ENCODE measurements at regions not wholly inside any gene's neighbourhood (a gene's known extent, or its start where the extent isn't known, plus 50 kb on each side); places are given as distances from the start of the nearest gene placed in this dataset.

DNA sequence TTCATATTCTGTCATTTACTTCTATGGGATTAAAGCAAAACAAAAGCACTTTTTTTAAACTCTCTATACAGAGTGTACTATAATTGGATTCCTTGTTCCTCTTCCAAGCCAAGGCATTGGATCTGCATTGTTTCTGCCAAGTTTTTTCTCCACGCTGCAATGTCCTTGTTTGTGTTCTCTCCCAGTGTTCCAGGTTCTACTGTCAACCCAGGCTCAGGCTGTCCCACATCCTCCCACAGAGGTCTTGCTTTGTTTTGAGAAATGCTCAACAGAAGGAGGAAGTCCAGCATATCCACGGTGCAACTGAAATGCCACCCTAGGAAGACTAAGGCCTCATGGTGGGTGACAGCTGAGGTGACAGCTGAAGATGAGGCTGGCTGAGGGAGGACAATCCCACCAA is 287.1 kb upstream of the PRDM1 start:
- Histone ChIP-seq H3K36me3 (no peaks in the 10 kb centered on the region), H3K9me3 (no peaks in the 10 kb centered on the region), H3K4me3 (ENCODE audit: low read depth in 1 of 2, low read length in 1 of 2) (no peak overlapping the region), H3K4me1 (ENCODE audit: control insufficient read depth in 1 of 2, insufficient read depth in 1 of 2, low read depth in 1 of 2, low read length in 1 of 2) (peaks cover 29 to 35% of the 10 kb centered on the region in 2 experiments), H3K27ac (peak overlapping the region; percentile 17), H3K27me3 (no peaks in the 10 kb centered on the region)
- TF ChIP-seq, protein P1, sequence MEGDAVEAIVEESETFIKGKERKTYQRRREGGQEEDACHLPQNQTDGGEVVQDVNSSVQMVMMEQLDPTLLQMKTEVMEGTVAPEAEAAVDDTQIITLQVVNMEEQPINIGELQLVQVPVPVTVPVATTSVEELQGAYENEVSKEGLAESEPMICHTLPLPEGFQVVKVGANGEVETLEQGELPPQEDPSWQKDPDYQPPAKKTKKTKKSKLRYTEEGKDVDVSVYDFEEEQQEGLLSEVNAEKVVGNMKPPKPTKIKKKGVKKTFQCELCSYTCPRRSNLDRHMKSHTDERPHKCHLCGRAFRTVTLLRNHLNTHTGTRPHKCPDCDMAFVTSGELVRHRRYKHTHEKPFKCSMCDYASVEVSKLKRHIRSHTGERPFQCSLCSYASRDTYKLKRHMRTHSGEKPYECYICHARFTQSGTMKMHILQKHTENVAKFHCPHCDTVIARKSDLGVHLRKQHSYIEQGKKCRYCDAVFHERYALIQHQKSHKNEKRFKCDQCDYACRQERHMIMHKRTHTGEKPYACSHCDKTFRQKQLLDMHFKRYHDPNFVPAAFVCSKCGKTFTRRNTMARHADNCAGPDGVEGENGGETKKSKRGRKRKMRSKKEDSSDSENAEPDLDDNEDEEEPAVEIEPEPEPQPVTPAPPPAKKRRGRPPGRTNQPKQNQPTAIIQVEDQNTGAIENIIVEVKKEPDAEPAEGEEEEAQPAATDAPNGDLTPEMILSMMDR (IDR thresholded peaks at IDR 0.05): no peak

DNA sequence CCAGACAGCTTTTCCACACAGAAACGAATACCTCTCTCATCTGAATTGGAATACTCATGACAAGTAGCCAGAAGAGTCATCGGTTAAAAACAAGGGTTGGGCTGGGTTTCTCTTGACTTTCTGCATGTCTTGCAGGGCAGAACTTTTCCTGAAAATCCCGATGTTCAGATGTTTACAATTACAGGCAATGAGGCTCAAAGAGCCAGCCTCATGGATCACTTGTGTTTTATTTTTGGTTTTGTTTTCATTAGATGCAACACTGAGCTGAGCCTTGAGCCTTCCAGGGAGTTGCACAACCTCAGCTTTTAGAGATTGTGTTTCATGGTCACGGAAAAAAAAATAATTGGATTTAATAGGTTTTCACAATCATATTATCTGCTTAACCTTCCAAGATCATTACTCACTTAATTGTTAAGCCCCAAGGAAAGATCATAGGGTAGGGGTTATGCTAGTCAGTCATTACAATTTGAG is 288.1 kb upstream of the PRDM1 start:
- H3K27ac ChIP-seq: no peak overlapping the region
- H3K4me3 ChIP-seq (ENCODE audit: low read depth in 1 of 2, low read length in 1 of 2): no peak overlapping the region
- TF ChIP-seq, protein P1 (IDR thresholded peaks at IDR 0.05): no peak
- H3K36me3 ChIP-seq: no peaks in the 10 kb centered on the region
- H3K9me3 ChIP-seq: no peaks in the 10 kb centered on the region
- H3K27me3 ChIP-seq: no peaks in the 10 kb centered on the region
- peaks cover 40 to 45% of the 10 kb centered on the region in 2 experiments for H3K4me1 ChIP-seq (ENCODE audit: control insufficient read depth in 1 of 2, insufficient read depth in 1 of 2, low read depth in 1 of 2, low read length in 1 of 2)

DNA sequence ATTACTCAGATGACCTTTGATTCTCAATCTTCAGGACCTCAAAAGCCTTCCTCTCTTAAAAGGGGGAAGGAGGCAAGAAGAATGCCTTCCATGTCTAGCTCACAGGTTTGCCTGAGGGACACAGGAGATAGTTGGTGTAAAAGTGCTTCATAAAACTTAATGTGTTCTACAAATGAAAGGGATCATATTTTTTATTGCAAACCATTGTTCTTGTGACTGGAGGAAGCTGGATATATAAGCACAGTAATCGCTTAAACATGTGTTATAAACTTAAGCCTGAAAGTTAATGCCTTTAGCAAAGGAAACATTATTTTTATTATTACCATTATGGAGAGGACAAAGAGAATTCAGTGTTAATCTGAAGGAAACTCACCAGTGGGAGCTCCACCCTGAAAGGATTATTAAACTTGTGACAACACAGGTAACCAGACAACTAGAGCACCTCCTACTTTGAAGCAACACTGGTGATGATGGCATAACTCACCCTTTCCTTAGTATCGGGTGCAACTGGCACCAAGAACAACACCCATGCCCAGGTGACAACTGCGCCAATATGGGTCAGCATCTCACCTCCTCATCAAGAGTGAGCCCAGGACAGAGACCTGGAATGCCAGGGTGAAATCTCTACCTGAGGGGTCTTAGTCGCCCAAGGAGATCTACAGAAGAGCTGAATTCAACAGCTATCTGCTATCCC is 288.7 kb upstream of the PRDM1 start:
- no peak overlapping the region for H3K27ac ChIP-seq
- peaks cover 46 to 51% of the 10 kb centered on the region in 2 experiments for H3K4me1 ChIP-seq (ENCODE audit: control insufficient read depth in 1 of 2, insufficient read depth in 1 of 2, low read depth in 1 of 2, low read length in 1 of 2)
- H3K9me3 ChIP-seq: no peaks in the 10 kb centered on the region
- H3K36me3 ChIP-seq: no peaks in the 10 kb centered on the region
- no peaks in the 10 kb centered on the region for H3K27me3 ChIP-seq
- no peak overlapping the region for H3K4me3 ChIP-seq (ENCODE audit: low read depth in 1 of 2, low read length in 1 of 2)
- TF ChIP-seq, protein P1 (IDR thresholded peaks at IDR 0.05): no peak

DNA sequence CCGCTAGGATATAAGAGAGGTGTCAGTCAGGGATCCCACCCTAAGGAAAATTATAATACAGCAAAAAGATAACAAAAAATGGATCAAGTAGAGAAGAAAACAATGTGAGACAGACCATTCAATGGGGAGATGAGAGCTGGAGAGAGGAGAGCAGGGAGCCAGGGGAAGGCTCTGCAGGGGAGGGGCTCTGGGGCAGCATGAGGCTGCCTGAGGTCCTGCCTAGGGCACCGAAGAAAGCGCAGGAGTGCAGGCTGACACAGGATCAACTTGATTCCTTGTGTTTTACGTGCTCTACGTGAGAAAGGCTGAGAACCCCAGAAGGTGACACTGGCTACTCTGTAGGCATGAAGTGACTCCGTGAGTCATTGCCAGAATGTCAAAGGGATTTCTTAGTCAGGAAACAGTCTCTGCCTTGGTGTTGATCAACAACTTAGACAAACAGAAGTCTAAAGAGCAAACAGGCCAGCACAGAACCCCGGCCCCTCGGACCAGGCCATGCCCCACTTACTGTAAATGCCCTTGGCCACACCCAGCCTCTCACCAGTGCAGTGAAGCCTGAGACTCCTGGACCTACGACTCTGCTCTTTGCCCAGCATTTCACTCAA is 290.1 kb upstream of the PRDM1 start:
- no peaks in the 10 kb centered on the region for H3K27me3 ChIP-seq
- no peaks in the 10 kb centered on the region for H3K36me3 ChIP-seq
- no peaks in the 10 kb centered on the region for H3K9me3 ChIP-seq
- TF ChIP-seq, protein P1 (IDR thresholded peaks at IDR 0.05): no peak
- no peak overlapping the region for H3K27ac ChIP-seq
- H3K4me3 ChIP-seq (ENCODE audit: low read depth in 1 of 2, low read length in 1 of 2): no peak overlapping the region
- H3K4me1 ChIP-seq (ENCODE audit: control insufficient read depth in 1 of 2, insufficient read depth in 1 of 2, low read depth in 1 of 2, low read length in 1 of 2): peaks cover 60 to 65% of the 10 kb centered on the region in 2 experiments

DNA sequence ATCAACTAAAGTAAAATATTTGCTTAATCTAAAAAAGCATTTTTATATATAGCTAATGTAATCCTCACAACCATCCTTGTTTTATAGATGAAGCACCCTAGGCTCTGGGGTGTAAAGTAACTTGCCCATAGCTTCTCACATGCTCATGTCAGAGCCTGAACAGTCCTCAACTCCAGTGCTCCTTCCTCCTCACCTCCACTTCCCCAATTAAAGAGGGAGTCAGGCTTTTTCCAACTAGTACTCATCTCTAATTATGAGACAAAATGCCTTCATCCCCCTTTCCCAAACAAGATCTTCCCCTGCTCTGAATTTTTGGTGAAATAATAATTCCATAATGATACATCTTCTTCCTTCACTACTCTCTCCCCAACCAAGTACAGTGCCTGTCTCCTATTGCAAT is 290.8 kb upstream of the PRDM1 start:
- H3K4me1 ChIP-seq (ENCODE audit: control insufficient read depth in 1 of 2, insufficient read depth in 1 of 2, low read depth in 1 of 2, low read length in 1 of 2): peaks cover 60 to 66% of the 10 kb centered on the region in 2 experiments
- H3K27ac ChIP-seq: no peak overlapping the region
- H3K4me3 ChIP-seq (ENCODE audit: low read depth in 1 of 2, low read length in 1 of 2): no peak overlapping the region
- no peaks in the 10 kb centered on the region for H3K9me3 ChIP-seq
- TF ChIP-seq, protein P1 (IDR thresholded peaks at IDR 0.05): no peak
- H3K36me3 ChIP-seq: no peaks in the 10 kb centered on the region
- no peaks in the 10 kb centered on the region for H3K27me3 ChIP-seq
